Astrocyte (in vitro differentiated cells and primary cell): ENCODE measurements at regions not wholly inside any gene's neighbourhood (a gene's known extent, or its start where the extent isn't known, plus 50 kb on each side); places are given as distances from the start of the nearest gene placed in this dataset.

ENCODE experiments used
- CTCF ChIP-seq: IDR thresholded peaks from 2 replicates; pipeline ENCODE4 v1.5.1; 2011; ENCODE audit warnings: low read depth, mild to moderate bottlenecking, inconsistent platforms, low read length, moderate library complexity; ENCODE audit not compliant: insufficient read depth
- EZH2 ChIP-seq: IDR thresholded peaks from 2 replicates; pipeline ENCODE4 v1.6.1; 2012; ENCODE audit warnings: mild to moderate bottlenecking, low read length, inconsistent platforms; ENCODE audit not compliant: insufficient read depth

- no peak for TF ChIP-seq CTCF
- TF ChIP-seq EZH2, result no peak
These were observed 197.3 kb upstream of the DDHD1 start for GRCh38 chr14:53350429-53350828.
